NAMALWA (cell line): ENCODE measurements at regions not wholly inside any gene's neighbourhood (a gene's known extent, or its start where the extent isn't known, plus 50 kb on each side); places are given as distances from the start of the nearest gene placed in this dataset.
"Not testable (repeated sequence)": the region's sequence is repeated elsewhere in the genome, so short reads cannot be mapped to it uniquely, and the experiment has no call there.

ENCODE experiments used
- DNase-seq: peaks from one replicate; pipeline ENCODE4 v3.0.0-alpha.2; 2015; ENCODE audit warnings: low spot score

DNA sequence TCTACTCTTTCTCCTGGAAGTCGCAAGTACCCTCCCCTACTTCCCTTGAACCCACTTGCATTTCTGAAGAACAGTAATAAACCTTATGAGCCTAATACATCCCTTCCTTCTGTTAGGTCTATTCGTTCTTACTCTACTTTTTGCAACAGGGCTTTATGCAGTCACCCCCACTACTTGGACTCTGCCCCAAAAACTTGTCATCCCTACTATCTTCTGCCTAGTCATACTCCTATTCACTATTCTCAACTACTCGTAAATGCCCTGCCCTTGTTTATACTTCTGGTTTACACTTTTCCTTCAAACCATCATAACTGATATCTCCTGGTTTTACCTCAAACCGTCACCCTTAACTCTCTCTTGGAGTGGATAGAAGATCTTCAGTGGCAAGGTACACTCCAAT lies 55.2 kb upstream of the SLIT2 start:
- DNase-seq = no peak

DNA sequence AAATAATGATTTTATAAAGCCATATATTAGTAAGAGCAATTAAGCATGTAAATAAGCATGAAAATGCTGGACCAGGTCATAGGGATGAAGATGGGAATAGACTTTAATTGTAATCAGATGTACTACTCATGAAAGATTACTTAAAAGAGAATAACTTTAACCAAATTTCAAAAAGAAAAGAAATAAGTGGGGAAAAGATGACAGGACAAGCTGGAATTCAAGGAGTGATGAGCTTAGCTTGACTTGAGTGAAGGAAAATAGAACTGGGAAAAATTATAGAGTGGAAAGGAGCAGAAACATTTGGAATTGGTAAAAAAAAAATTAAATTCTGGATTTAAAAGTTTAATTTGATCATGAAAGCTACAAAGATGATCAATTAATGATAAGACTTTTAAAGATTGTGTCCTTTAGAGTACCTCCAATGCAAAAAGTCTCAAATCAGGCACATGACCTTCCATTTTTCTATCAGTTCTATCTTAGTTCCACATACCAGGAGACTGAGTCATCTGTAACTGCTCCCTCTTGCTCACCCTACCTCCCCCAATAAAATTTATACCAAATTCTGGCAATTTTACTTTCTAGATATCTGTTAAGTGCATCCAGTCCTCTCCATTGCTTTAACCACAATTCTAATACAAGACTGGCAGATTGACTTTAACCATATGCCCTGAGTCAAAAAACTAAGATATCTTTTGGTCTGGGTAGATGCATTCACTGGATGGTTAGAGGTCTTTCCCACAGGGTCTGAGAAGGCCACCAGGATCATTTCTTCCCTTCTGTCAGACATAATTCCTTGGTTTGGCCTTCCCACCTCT lies 56.4 kb upstream of the SLIT2 start:
- no peak for DNase-seq

DNA sequence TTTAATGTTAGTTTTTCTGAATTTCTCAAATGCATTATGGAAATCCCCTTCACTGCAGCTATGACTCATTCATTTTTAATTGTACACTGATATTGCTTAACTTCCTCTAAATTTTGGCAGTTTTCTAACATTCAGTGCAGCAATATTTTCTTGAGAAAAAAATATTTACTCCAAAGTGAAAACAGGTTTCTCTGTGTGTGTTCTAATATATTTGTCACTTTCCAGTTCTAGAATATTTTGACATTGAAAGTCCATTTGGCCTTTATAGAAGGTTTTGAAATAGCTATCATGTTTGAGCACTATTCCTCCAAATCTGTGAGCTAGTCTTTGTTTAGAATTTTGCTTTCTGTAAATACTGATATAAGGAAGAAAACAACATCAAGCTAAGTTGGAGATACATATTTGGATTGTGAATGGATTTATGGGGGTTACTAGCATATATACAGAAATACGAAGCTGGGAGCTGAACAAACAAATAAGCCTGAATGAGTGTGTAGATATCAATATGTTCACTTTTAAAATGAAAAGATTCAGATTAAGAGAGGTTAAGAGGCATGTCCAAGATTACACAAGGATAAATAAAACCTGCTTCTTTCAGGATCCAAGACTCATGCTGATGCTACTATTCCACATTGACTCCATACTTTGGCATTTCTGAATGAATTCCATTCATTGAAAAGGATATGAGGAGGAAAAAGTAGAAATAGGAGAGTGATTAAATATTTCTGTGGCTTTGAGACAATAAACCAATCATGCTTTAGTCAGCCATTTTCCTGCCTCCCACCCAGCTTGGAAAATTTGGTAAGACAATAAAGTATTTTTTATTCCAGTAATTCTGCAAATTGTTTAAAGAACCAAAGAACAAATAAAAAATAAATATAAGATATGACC lies 57.3 kb upstream of the SLIT2 start:
- DNase-seq = no peak

DNA sequence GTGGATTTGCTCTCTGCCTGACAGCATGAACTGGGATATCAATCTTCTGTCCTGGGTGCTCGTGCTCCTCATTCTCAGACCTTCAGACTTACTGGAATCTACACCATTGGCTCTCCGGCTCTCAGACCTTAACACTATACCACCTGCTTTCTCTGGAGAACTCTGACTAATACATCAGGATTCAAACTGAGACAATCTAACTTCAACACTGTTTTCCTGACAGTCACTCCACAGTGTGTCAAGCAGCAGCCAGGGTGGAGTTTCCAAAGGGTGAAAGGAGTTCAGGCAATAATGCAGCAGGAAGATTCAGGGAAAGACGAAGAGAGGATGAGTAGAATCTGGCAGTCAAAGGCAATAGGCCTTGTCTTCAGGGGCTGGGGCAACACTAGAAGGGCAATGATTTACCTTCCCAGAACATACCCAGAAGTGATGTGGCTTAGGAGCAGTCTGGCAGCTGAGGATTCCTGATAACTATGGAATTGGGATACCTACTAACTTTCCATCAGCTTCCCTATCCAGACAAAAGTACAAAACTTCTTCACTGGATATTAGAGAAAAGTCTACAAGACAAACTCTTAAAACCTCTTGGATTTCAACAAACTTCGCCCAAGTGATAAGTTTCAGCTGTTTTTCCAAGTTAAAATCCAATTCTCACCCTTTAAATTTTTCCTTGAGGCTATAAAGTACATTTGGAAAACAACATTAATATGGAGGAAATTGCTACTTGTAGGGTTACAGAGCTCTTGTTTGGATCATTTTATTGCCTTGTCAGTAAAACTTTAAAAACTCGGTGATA lies 58.4 kb upstream of the SLIT2 start:
- DNase-seq = no peak

DNA sequence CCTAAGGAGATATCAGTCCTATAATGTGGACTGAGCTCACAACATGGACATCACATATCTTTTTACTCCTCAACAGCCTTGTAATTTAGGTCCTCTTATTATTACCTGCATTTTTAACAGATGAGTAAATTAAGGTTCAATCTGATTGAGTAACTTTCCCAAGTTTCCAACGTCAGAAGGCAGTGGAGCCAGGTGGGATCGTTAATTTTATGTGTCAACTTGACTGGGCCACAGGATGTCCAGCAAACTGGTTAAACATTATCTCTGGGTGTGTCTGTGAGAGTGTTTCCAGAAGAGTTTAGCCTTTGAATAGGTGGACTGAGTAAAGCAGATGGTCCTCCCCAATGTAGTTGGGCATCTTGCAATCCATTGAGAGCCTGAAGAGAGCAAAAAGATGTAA lies 59.0 kb upstream of the SLIT2 start:
- no peak for DNase-seq

DNA sequence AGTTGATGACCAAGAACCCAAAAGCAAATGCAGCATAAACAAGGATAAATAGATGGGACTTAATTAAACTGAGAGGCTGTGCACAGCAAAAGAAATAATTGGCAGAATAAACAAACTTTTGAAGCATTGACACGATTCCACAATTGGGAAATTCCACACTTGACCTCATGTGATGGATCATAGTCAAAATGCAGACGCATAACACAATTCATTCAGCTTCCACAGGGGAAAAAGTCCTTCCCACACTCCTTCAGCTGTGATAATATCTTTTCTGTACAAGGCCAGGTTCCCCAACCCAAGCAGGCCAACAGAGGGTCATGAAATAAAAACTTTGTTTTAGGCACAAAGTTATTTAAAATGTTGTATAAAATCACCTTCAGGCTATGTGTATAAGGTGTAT lies 66.6 kb upstream of the SLIT2 start:
- DNase-seq = no peak

DNA sequence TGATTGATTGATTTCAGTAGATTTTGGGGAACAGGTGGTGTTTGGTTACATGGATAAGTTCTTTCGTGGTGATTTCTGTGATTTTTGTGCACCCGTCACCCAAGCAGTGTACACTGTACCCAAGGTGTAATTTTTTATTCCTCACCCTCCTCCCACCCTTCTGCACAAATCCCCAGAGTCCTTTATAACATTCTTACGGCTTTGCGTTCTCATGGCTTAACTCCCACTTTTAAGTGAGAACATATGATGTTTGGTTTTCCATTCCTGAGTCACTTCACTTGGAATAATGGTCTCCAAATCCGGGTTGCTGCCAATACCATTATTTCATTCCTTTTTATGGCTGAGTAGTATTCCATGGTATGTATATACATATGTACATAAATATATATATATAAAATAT lies 68.6 kb upstream of the SLIT2 start:
- not testable (repeated sequence) for DNase-seq

DNA sequence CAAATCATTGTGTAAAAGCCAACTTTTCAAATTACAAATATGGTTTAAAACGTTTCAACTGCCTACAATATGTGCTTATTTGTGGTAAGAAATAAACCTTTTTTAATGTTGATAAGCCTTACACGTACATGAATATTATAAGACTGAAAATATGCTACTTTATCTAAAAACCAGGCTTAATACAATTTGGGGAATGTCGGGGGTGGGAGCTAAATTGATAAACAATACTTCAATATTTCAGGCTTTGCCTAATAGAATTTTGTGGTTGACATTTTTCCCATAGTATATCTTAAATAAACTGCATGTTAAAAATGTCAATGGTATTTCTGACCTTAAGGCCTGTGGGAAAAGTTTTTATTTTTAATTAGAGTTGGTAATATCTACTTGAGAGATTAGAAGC lies 69.8 kb upstream of the SLIT2 start:
- DNase-seq = no peak

DNA sequence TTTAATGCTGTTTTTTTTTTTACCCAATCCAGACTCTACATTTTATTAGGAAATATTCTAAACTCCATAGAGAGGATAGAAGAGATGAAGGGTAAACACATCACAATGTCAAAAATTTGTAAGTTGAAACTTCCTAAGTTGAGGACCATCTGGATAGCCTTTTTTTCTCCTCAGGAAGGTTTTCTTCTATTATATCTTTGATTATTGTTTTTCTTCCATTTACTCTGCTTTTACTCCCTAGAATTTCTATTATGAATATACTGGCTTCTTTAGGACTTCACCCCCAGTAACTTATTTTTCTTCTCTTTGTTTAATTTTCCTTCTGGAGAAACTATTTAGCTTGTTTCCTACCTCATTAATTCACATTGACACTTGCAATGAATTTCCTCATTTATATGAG lies 71.2 kb upstream of the SLIT2 start:
- no peak for DNase-seq

DNA sequence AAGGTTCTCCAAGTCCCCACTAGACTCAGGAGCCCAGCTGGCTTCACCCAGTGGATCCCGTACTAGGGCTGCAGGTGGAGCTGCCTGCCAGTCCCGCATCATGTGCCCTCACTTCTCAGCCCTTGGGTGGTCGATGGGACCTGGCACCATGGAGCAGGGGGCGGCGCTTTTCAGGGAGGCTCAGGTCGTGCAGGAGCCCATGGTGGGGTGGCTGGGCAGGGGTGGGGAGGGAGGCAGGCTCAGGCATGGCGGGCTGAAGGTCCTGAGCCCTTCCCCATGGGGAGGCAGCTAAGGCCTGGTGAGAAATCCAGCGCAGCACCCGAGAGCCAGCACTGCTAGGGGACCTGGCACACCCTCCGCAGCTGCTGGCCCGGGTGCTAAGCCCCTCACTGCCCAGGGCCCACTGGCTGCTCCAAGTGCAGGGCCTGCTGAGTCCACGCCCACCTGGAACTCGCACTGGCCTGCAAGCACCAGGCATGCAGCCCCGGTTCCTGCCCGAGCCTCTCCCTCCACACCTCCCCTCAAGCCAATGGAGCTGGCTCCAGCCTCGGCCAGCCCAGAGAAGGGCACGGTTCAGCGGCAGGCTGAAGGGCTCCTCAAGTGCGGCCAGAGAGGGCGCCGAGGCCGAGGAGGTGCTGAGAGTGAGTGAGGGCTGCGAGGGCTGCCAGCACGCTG lies 72.7 kb upstream of the SLIT2 start:
- DNase-seq = no peak

DNA sequence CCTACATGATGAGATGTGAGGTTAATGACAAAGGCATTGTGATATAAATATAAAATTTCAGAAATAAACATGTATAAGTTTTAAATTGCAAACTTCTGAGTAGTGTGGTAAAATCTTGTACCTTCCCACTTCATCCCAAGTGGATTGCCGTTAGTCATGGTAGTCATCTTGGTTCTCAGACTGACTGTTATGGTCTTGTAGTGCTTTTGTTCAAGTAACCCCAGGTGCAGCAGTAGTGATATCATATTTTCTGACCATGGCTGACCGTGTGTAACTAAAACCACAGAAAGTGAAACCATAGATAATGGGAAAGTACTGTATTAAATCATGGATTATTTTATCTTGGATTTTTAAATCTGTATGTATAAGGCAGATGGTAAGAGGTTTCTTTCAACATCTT lies 74.8 kb upstream of the SLIT2 start:
- no peak for DNase-seq

DNA sequence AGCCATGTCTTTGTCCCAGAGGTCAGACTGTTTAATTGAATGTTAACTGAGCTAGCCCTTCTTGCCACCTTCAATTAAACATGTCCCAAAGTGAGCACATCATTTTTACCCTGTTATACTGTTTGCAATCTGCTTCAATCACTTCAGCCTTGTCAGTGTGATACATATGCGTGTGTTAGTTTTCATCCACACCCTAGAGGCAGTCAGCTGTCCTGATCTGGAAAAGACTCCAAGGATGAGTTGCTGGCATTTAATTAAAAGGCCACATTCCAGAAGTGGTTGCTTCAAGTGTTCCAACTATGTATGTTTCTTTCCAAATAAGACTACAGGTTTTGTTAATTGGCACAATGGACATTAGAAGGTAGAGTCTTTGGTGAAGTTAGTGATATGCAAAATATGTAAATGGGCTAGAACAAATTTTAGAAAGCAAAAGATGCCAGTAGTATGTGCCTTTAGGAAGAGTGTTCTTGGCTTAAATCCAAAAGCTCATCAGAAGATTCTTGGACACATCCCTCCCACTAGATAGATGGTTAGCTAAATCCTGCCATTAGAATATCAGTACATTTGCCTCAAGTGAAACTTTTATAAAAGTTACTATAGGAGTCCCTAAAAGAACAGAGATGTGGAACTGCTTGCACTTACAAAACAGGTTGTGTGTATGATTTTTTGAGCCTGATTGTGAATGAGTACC lies 79.5 kb upstream of the SLIT2 start:
- DNase-seq = no peak

DNA sequence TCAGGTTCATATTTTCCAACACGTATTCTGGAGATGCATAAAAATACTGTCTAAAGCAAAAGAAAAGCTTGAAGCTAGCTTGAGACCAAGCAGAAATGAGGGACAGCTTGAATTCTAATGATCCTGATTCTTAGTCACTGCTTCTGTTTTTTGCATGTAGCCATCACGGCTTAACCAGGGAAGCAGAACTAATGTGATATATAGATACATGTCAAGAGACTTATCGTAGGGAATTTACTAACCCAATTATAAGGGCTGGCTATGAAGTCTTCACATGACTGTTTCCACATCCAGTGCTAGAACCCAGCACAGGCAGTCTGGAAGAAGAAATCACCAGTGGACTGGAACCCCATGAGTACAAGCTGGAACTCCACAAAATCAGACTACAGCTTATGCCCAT lies 85.2 kb upstream of the SLIT2 start:
- no peak for DNase-seq

DNA sequence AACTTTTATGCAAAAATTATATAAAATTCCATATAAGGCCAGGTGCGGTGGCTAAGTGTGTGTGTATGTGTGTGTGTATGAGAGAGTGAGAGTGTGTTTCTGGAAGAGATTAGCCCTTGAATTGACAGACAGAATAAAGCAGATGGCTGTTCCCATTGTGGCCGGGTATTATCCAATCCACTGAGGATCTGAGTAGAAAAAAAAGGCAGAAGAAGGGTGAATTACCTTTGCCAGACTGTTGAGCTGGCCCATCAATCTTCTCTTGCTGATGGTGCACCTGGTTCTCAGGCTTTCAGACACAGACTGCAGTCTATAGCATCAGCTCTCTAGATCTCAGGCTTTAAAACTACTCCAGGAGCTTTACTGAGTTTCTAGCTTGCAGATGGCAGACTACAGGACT lies 92.2 kb upstream of the SLIT2 start:
- DNase-seq = no peak

DNA sequence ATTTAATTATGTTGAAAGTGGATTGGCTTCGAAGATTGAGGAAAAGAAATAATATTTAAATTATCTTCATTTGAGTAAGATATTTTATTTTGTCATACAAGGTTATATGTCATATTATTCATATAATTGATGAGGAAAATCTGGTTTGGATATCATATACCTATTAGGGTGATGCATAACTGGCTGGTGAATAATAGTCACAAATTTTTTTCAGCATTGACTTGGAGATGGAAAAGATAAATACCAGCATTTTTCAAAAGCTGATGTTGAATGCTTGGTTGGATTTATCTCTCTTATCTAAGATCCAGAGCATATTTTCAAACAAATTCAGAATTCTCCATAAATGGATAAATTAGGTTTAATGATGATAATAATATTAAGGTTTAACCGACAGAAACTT lies 93.5 kb upstream of the SLIT2 start:
- DNase-seq = no peak

DNA sequence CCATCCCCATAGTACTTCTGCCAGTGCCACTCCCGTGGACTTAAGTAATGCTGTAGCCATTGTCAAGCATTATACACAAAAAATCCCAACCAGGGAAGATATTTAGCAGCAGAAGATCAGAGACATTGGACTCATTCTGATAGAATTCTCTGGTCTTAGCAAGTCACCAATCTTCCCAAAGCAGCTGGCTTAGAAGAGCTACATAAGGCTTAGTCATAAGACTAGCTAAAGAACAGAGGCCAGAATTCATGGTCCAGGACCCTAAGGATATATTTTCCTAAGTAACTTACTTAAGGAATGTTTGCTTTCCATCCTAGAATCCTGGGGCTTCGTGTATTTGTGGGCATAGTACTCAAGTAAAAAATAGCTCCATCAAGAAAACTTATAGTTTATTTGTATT lies 100.3 kb upstream of the SLIT2 start:
- no peak for DNase-seq

DNA sequence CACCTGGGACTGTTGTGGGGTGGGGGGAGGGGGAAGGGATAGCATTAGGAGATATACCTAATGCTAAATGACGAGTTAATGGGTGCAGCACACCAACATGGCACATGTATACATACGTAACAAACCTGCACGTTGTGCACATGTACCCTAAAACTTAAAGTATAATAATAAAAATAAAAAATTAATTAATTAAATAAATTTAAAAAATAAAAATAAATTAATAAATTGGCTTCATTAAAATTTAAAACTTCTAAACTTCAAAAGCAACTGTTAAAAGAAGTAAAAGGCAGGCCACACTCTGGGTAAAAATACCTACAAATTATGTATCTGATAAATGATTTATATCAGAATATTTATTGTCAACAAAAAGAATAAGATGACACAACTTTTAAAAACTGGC lies 102.6 kb upstream of the SLIT2 start:
- not testable (repeated sequence) for DNase-seq

DNA sequence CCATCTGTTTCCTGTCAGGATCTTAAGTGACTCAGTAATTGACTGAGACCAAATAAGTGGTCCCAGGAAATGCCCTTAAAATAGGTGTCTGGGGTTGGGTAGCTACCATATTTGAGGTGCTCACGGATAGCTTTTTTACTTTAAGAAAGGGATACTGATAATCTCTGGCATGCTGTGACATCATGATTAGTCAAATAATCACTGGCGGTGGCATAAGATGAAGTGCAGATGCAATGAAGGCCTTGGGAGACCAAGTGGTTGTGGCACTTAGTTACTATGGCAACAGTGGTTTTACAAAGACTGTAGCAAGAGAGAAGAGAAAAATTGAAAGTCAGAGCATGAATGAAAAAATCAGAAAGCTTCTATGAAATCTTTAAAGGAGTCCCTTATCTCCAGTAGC lies 114.5 kb upstream of the SLIT2 start:
- no peak for DNase-seq

DNA sequence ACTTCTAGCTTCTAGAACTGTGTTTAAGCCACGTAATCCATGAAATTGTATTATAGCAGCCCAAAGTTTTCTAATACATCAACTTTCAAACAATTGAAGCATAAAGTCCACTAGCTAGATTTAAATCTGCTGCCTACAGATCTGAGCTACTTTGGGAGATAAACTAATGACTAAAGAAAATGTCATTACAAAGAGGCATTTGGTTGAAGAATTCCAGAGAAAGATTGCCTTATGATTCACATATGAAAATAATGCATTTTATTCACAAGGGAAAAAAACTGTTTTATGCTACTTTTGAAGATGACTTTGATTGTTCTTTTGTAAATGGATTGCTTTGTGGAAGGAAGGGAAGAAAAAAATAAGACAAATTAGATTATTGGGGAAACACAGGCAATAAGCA lies 124.1 kb upstream of the SLIT2 start:
- DNase-seq = no peak

DNA sequence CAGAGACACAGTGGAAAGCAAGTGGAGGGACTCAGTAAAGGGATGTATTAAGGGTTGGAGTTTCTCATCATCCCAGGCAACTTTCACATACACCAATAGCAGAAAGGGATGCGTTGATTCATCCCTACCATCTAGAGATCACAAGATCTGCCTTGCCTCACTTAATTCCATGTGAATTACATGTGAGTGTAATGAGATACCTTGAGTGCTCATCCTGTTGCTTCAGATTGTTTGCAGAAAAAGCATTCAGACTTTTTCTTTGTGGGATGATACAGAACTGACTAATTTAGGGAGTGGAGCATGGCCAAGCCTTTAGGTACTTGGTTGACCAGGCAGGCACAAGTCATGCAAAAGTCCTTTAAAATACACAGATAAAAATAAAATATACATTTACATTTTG lies 124.8 kb upstream of the SLIT2 start:
- no peak for DNase-seq

DNA sequence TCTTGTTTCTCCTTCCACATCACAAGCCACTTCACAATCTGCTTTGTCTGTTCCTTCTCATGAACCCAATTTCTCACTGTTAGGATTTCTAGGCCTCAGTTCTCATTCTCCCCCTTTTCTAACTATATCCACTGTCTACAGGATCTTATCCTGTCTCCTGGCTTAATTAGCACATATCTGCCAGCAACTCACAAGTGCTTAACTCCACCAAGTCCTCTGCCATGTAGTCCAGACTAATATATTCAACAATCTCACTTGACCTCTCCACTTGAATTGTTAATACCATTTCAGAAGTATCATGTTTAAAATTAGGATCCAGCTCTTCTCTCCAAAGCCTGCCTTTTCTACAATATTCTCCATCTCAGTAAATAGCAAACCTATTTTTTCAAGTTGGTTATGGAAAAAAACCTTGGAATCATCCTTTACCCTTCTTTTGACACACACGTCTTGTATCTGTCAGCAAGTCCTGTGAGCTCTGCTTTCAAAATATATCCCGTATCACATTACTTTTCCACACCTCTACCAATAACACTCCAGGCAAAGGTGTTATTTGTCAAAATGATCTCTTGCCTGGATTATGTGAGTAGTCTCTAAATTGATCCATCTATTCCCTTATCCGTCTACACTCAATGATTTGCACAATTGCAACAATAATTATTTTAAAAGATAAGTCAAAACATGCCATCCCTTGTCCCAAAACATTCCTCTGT lies 127.2 kb upstream of the SLIT2 start:
- DNase-seq = no peak
